H7 (cell line): ENCODE measurements at regions not wholly inside any gene's neighbourhood (a gene's known extent, or its start where the extent isn't known, plus 50 kb on each side); places are given as distances from the start of the nearest gene placed in this dataset.

Experiments used
- DNase-seq: peaks from one replicate; pipeline ENCODE4 v3.0.0; 2012
- H3K27me3 ChIP-seq: 2 replicates; pipeline ENCODE4 v1.6.0; 2011; ENCODE audit warnings: mild to moderate bottlenecking, low read length; ENCODE audit not compliant: control insufficient read depth, insufficient read depth
- H3K36me3 ChIP-seq: replicated peaks from 2 replicates; pipeline ENCODE4 v1.5.1; 2011; ENCODE audit warnings: low read length; ENCODE audit not compliant: control insufficient read depth, insufficient read depth
- H3K4me3 ChIP-seq: 2 replicates; pipeline ENCODE4 v1.5.1; 2011; ENCODE audit warnings: low read depth, mild to moderate bottlenecking, control low read depth, low read length, moderate library complexity; ENCODE audit not compliant: insufficient read depth

DNA sequence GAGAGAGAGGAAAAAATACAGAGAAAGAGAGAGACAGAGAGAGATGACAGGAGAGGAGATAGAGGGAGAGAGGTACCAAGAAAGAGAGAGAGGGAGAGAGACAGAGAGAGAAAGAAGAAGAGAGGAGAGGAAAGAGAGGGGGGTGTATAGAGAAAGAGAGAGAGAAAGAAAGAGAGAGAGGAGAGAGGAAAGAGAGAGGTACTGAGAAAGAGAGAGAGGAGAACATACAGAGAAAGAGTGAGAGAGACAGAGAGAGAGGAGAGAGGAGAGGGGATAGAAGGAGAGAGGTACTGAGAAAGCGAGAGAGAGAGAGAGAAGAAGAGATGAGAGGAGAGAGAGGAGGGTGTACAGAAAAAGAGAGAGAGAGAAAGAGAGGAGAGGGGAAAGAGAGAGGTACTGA is 269.4 kb downstream of the CRLF2 start:
- Histone ChIP-seq H3K36me3 (no peaks in the 10 kb centered on the region), H3K4me3 (no peak overlapping the region), H3K27me3 (peaks cover 5% of the 10 kb centered on the region)
- DNase-seq, result no peak

DNA sequence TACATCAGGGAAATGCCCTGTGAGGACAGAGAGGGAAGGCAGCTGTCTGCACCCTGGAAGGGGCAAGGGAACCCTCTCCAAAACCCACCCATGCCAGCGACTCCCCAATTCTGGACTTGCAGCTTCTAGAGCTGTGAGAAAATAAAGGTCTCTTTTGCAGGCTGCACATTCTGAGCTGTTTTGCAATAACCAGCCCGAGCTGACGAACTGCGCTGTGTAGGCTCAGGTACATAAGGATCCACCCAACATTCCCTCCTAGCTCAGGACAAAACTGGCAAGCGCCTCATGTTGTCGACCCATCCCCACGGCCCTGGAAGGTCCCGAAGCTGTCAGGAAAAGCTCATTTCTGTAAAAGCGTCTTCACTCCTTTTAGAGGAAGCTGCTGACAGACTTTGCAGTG is 271.8 kb downstream of the CRLF2 start:
- Histone ChIP-seq H3K36me3 (no peaks in the 10 kb centered on the region), H3K27me3 (peaks cover 6% of the 10 kb centered on the region), H3K4me3 (no peak overlapping the region)
- DNase-seq, result no peak

- Histone ChIP-seq H3K36me3 (no peaks in the 10 kb centered on the region), H3K27me3 (peaks cover 6% of the 10 kb centered on the region)
- DNase-seq, result no peak
Measured at GRCh38 chrX:936979-937769, 275.3 kb downstream of the CRLF2 start.

DNA sequence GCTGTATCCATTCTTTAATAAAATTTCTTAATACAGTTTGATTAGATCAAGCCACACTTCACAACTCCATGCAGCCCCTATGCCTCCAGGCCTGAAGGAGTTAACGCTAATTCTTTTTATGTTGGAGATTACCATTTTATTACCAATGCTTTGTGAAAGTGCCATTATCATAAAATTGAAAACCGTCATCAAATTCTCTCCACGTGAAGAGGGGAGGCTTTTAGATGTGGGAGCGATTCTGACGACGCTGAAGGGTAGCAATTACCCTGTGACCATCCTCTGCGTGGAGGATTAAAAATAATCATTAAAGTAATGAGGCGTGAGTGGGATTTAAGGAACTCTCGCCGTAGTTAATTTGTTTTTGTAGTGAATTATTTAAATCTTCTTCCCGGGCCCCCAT is 278.8 kb downstream of the CRLF2 start:
- DNase-seq, result no peak
- no peaks in the 10 kb centered on the region for H3K36me3 ChIP-seq
- no peak overlapping the region for H3K4me3 ChIP-seq
- H3K27me3 ChIP-seq, result peaks cover 2% of the 10 kb centered on the region; the same call in 1 of the 2 replicates

More at GRCh38 chrX:936979-937769, 275.3 kb downstream of the CRLF2 start:
- no peak overlapping the region for H3K4me3 ChIP-seq

DNA sequence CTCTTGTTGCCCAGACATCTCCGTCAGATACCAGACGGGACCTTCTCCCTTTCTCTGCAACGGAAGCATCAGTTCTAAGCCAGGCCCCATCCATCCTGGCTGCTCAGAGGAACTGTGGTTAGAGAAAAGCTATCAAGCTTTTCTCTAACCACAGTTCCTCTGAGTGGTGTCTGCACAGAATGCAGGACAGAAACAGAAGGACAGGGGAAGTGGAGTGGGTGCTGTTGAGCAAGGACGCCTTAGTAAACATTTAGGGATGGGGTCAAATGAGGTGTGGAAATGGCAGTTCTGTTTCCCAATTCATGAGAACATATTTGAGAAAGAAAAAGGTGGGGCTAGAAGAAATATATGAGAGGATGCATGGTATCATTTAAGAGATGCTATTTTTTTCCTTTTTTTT is 283.8 kb downstream of the CRLF2 start:
- Histone ChIP-seq H3K4me3 (no peak overlapping the region), H3K36me3 (no peaks in the 10 kb centered on the region), H3K27me3 (no peaks in the 10 kb centered on the region)
- no peak for DNase-seq

DNA sequence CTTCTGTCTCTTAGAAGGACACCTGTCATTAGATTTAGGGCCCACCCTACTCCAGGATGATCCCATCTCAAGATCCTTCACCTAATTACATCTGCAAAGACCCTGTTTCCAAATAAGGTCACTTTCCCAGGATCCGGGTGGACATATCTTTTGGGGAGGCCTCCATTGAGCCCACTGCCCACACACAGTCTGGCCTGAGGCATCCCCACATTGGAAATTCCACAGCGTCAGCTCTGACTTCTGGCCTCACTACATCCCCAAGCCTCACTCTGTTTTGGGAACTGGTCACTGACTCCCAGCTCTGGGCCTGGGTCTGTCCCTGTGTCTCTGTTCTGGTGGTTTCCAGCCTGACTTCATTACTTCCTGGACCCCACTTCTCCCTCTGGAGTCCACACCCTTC is 285.5 kb downstream of the CRLF2 start:
- H3K4me3 ChIP-seq, result no peak overlapping the region
- DNase-seq, result no peak
- no peaks in the 10 kb centered on the region for H3K27me3 ChIP-seq
- no peaks in the 10 kb centered on the region for H3K36me3 ChIP-seq

GRCh38 chrX:926070-926469 is 286.4 kb downstream of the CRLF2 start:
- no peaks in the 10 kb centered on the region for H3K27me3 ChIP-seq
- H3K36me3 ChIP-seq, result no peaks in the 10 kb centered on the region
- no peak for DNase-seq
- H3K4me3 ChIP-seq, result no peak overlapping the region

DNA sequence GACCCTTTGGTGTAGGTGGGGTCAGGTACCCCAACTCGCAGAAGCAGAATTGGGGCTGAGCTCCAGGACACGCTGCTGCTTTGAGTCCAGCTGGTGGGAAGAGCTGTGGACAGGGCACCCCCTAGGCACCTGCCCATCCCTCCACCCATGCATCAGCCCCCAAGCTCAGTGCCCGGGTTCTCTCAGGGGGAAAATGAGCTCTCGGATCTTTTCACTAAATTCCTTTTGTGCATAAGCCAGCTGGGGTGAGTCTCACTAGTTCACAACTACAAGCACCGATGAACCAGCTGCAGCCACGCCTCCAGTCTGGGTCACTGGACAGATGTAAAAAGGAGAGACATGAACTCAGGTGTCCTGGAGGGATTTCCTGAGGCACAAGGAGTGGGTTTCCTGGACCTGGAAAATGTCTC is 286.8 kb downstream of the CRLF2 start:
- DNase-seq, result no peak
- no peaks in the 10 kb centered on the region for H3K36me3 ChIP-seq
- H3K4me3 ChIP-seq, result no peak overlapping the region
- no peaks in the 10 kb centered on the region for H3K27me3 ChIP-seq

DNA sequence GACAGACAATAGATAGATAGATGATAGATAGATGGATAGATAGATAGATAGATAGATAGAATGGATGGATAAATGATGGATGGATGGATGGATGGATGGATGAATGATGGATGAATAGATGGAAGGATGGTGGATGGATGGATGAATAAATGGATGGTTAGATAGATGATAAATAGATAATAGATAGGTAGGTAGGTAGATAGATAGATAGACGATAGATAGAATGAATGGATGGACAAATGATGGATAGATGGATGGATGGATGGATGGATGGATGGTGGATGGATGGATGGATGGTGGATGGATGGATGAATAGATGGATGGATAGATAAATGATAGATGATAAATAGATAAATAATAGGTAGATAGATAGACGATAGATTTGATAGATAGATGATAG is 287.4 kb downstream of the CRLF2 start:
- Histone ChIP-seq H3K27me3 (no peaks in the 10 kb centered on the region), H3K36me3 (no peaks in the 10 kb centered on the region)
- no peak for DNase-seq

DNA sequence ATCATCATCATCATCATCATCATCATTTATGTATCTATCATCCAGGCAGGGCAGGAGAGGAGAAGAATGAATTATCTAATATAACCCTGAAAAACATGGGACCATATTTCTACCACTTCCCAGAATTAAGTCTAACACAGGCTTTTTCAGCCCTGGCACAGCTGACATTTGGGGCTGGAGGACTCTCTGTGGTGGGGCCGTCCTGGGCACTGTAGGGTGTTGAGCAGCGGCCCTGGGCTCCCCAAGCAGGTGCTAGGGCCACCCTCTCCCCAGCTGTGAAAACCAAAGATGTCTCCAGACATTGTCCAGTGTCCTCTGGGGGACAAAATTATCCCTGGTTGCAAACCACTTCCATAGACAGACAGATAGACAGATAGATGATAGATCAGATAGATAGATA is 288.4 kb downstream of the CRLF2 start:
- DNase-seq, result no peak
- Histone ChIP-seq H3K4me3 (no peak overlapping the region), H3K36me3 (no peaks in the 10 kb centered on the region), H3K27me3 (no peaks in the 10 kb centered on the region)

More for the DNA sequence above, 287.4 kb downstream of the CRLF2 start:
- no peak overlapping the region for H3K4me3 ChIP-seq

GRCh38 chrX:920234-920799 is 289.7 kb downstream of the SHOX start:
- H3K36me3 ChIP-seq, result no peaks in the 10 kb centered on the region
- DNase-seq, result no peak
- H3K27me3 ChIP-seq, result no peaks in the 10 kb centered on the region
- H3K4me3 ChIP-seq, result no peak overlapping the region

DNA sequence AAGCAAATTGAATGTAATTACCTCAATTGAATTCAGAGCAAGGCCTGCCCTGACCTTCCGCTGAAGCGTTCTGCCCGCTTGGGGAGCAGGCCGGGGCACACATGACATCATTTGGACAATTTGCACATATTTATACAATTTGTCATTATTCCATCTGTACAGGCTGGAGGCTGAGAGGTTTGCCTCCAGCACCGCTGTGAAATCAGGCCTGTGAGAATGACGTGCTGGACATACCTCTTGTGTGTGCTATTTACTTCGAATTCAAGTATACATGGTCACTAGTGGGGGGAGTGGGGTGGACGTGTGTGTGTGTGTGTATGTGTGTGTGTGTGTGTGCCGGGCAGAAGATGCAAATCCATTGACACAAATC is 285.6 kb downstream of the SHOX start:
- no peaks in the 10 kb centered on the region for H3K36me3 ChIP-seq
- no peak overlapping the region for H3K4me3 ChIP-seq
- no peak for DNase-seq
- H3K27me3 ChIP-seq, result no peaks in the 10 kb centered on the region

- no peak overlapping the region for H3K4me3 ChIP-seq
- no peak for DNase-seq
- no peaks in the 10 kb centered on the region for H3K36me3 ChIP-seq
- H3K27me3 ChIP-seq, result no peaks in the 10 kb centered on the region
Measured at GRCh38 chrX:915427-916229, 285.0 kb downstream of the SHOX start.

GRCh38 chrX:914206-914605 is 283.6 kb downstream of the SHOX start:
- no peak for DNase-seq

DNA sequence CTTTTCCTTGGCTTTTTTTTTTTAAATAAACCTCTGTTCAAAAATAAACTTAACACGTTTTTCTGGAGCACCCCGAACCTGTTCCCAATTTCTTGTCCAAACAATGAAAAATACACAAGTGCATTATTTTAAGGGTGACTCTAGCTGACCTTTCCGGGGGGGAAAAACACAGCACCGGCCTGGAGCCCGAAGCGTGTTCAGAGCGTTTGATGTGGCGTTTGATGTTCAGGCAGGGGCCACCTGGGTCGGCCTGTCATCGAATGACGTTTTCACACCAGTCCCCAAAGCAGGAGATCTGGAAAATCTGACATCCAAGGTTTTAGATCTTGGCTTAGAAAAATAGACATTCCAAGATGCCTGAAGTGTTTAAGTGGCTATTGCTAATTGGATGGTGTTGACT is 282.1 kb downstream of the SHOX start:
- H3K4me3 ChIP-seq, result no peak overlapping the region
- no peak for DNase-seq
- no peaks in the 10 kb centered on the region for H3K27me3 ChIP-seq
- no peaks in the 10 kb centered on the region for H3K36me3 ChIP-seq

More at GRCh38 chrX:914206-914605, 283.6 kb downstream of the SHOX start:
- Histone ChIP-seq H3K36me3 (no peaks in the 10 kb centered on the region), H3K27me3 (no peaks in the 10 kb centered on the region), H3K4me3 (no peak overlapping the region)
